ENCODE measurements at regions not wholly inside any gene's neighbourhood (a gene's known extent, or its start where the extent isn't known, plus 50 kb on each side); places are given as distances from the start of the nearest gene placed in this dataset.

- in situ Hi-C loops (cut with HindIII; ENCODE audit: low pct_unique_long_range_greater_than_20kb, low sequenced_read_pairs): no loop called here
- DNase-seq (ENCODE audit: low read depth): peak; percentile 46
These were observed 52.8 kb downstream of the HYCC2 start for GRCh38 chr2:201018636-201019035.

DNA sequence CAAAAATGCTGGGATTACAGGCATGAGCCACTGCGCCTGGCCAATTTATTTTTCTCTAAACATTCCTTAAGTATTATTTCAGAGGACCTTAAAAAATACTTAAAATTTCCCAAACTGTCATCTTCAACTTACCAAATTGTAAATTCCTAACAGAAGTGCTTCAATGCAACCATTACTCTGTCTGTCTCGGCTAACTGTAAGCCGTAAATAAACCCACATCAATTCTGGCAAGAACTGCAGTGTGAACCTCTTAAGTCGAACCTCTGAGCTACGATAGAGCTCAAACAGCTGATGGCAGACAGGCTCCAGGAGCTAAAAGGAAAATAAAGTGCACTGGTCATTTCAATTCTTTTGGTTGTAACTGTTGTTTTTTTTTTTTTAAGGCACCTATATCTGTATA is 53.4 kb upstream of the ORC2 start:
- in situ Hi-C loops (cut with HindIII; ENCODE audit: low pct_unique_long_range_greater_than_20kb, low sequenced_read_pairs): no loop called here
- DNase-seq (ENCODE audit: low read depth): no peak

All from Caki2 (cell line).